Cardiac muscle cell (in vitro differentiated cells and primary cell): ENCODE measurements at regions not wholly inside any gene's neighbourhood (a gene's known extent, or its start where the extent isn't known, plus 50 kb on each side); places are given as distances from the start of the nearest gene placed in this dataset.

Source experiments
- DNase-seq, 2 donors: peaks; one replicate each; pipeline versions ENCODE4 v3.0.0 to v3.0.0-alpha.2; 2010 to 2017; ENCODE audit warnings: low read depth in 1 of 2, low spot score in 1 of 2
- H3K27ac ChIP-seq: fragments of 200-600 bp; sonication (generic); 2 replicates; pipeline ENCODE4 v1.5.1; 2016
- H3K27me3 ChIP-seq: fragments of 200-600 bp; sonication (generic); 2 replicates; pipeline ENCODE4 v1.6.0; 2016; ENCODE audit warnings: control low read depth
- H3K36me3 ChIP-seq: fragments of 200-600 bp; sonication (generic); 2 replicates; pipeline ENCODE4 v1.5.1; 2016; ENCODE audit warnings: control low read depth
- H3K4me1 ChIP-seq: fragments of 200-600 bp; sonication (generic); 2 replicates; pipeline ENCODE4 v1.8.1; 2017; ENCODE audit warnings: low read depth, mild to moderate bottlenecking, mixed run types
- H3K4me3 ChIP-seq: fragments of 200-600 bp; sonication (generic); 2 replicates; pipeline ENCODE4 v1.5.1; 2016; ENCODE audit warnings: mild to moderate bottlenecking
- H3K9me3 ChIP-seq: fragments of 200-600 bp; sonication (generic); 2 replicates; pipeline ENCODE4 v1.5.1; 2017; ENCODE audit warnings: low read depth, mild to moderate bottlenecking, control low read depth
- TF ChIP-seq, protein P1 (sequence below): IDR thresholded peaks from 2 replicates; pipeline ENCODE4 v1.5.1; 2012; ENCODE audit warnings: low read depth, mild to moderate bottlenecking, low read length

DNA sequence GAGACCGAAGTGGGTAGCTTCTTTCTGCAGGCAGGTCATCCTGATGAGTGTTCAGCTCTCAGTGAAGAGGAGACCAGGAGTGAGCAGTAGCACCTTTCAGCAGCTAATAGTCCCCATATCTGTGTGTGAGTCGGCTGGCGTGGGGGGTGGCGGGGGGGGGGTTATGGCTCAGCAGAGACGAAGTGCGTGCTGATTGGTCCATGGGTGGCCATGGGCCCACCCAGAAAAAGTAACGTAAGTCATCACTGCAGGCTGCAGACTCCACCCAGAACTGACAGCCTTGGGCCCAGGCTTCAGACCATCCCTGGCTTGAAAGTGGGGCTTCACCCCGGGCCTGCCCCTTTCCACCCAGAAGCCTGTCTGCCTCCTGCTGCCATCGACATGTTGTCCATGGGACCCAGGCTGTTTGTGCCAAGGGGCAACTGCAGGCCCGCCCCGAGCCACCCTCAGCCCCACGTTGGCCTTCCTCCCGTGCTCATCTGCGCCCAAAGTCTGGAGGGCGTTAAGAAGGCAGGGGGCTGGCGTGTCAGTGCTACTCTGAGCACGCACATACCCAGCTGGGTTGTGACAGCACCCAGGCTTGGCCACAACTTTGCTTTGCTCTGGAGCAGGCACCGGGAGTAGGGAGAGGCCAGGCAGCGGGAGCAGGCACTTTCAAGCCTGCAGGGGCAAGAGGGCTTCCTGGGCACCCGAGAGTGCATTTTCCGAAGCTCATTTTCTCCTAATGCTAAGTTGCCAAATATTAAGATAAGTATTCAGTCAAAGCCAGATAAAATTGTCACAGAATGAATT, 511.7 kb upstream of the CDIN1 start:
- H3K36me3 ChIP-seq: no peaks in the 10 kb centered on the region
- no peak for DNase-seq
- TF ChIP-seq, protein P1, sequence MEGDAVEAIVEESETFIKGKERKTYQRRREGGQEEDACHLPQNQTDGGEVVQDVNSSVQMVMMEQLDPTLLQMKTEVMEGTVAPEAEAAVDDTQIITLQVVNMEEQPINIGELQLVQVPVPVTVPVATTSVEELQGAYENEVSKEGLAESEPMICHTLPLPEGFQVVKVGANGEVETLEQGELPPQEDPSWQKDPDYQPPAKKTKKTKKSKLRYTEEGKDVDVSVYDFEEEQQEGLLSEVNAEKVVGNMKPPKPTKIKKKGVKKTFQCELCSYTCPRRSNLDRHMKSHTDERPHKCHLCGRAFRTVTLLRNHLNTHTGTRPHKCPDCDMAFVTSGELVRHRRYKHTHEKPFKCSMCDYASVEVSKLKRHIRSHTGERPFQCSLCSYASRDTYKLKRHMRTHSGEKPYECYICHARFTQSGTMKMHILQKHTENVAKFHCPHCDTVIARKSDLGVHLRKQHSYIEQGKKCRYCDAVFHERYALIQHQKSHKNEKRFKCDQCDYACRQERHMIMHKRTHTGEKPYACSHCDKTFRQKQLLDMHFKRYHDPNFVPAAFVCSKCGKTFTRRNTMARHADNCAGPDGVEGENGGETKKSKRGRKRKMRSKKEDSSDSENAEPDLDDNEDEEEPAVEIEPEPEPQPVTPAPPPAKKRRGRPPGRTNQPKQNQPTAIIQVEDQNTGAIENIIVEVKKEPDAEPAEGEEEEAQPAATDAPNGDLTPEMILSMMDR: no peak
- H3K9me3 ChIP-seq: no peaks in the 10 kb centered on the region
- no peaks in the 10 kb centered on the region for H3K27me3 ChIP-seq
- no peak overlapping the region for H3K27ac ChIP-seq
- H3K4me3 ChIP-seq: no peak overlapping the region
- peaks cover under 1% of the 10 kb centered on the region for H3K4me1 ChIP-seq

DNA sequence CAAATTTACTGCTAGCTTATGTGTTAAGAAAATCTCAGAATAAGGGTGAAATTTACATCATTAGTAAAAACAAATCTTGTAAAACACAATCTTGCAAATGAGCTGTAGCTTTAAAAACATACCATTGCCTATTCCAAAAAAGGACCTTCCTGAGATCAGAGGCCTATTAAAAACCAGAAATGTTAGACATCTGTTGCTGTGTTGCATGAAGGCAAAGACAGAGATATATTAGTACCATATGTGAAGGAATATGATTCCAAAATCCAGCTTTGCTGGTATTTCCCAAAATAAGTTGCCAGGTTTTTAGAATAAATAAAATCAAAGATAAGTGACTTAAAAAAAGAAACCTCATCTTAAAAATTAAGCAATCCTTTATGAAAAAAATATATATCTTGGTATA, 504.1 kb upstream of the CDIN1 start:
- H3K9me3 ChIP-seq: no peaks in the 10 kb centered on the region
- no peaks in the 10 kb centered on the region for H3K27me3 ChIP-seq
- H3K27ac ChIP-seq: no peak overlapping the region
- TF ChIP-seq, protein P1: no peak
- H3K4me3 ChIP-seq: no peak overlapping the region
- DNase-seq: no peak
- no peaks in the 10 kb centered on the region for H3K36me3 ChIP-seq
- no peaks in the 10 kb centered on the region for H3K4me1 ChIP-seq

DNA sequence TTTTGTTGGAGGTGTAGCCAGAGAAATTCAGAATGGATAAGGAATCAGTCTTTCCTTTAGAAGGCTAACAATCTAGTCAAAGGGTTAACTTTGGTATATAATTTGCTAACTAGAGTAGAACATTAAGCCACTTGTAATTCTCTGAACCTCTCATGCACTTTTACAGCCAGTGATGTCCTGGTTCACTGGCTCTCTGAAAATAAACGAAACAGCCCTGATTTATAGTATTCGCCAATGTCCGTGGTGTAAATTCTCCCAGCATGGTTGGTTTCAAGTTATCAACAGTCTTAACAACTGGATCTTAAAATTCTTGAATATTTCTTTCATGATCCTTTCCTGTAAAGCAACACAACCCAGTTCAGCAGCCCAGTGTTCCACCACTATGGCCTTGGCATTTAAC, 500.4 kb upstream of the CDIN1 start:
- Histone ChIP-seq H3K4me3 (no peak overlapping the region), H3K9me3 (no peaks in the 10 kb centered on the region), H3K4me1 (no peaks in the 10 kb centered on the region), H3K27ac (no peak overlapping the region), H3K36me3 (no peaks in the 10 kb centered on the region), H3K27me3 (no peaks in the 10 kb centered on the region)
- TF ChIP-seq, protein P1: no peak
- no peak for DNase-seq

DNA sequence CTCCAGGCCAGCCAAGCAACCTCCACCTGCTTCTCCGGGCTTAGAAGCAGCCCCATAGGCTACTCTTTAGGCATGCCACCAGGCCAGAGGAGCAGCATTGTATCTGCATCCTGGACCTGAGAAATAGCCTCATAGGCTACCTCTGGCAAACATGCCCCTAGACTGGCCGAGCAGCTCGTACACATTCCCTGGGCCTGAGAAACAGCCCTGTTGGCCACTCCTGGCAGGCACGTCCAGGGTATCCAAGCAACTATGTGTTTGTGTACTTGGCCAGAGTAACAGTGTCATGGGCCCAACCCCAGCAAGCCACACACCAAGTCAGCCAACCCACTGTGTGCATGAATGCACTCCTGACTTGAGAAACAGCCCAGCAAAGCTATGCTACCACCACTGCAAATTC, 498.7 kb upstream of the CDIN1 start:
- TF ChIP-seq, protein P1: no peak
- Histone ChIP-seq H3K36me3 (no peaks in the 10 kb centered on the region), H3K4me3 (no peak overlapping the region), H3K9me3 (no peaks in the 10 kb centered on the region), H3K27ac (no peak overlapping the region), H3K4me1 (no peaks in the 10 kb centered on the region), H3K27me3 (no peaks in the 10 kb centered on the region)
- no peak for DNase-seq

DNA sequence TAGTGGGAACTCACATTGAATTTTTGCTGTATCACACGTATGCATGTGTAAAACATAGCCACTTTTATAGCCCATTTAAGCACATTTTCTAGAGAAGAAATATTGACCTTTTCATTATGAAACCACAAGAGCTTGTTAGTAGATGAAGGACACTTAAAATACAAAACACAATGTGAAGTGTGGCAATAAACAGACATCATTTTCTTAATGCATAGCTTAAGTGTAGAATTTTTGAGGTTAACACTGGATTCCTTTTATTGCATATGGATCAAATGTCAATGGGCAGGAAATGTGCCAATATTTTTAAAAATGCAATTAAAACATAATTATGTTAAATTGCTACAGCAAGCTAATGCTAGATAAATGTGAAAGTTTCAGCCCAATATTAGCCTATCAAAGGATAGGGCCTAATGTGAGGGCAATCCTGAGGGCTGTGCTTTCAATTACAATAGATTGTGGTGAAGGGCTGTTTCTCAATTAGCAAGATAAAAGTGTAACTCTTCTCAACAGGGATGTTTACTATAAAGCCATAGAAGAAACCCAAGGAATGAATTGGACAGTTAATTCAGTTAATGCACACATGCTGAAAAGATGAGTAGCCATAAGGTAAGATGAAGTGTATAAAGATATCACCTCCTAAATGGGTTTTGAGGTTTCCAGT, 489.0 kb upstream of the CDIN1 start:
- Histone ChIP-seq H3K27me3 (no peaks in the 10 kb centered on the region), H3K9me3 (no peaks in the 10 kb centered on the region), H3K4me1 (no peaks in the 10 kb centered on the region), H3K27ac (no peak overlapping the region), H3K36me3 (no peaks in the 10 kb centered on the region), H3K4me3 (no peak overlapping the region)
- DNase-seq: no peak
- TF ChIP-seq, protein P1: no peak
